Upper lobe of left lung (tissue), 6 donors: ENCODE measurements at regions not wholly inside any gene's neighbourhood (a gene's known extent, or its start where the extent isn't known, plus 50 kb on each side); places are given as distances from the start of the nearest gene placed in this dataset.

Source experiments
- ATAC-seq, 2 donors: fragments of 200-7000 bp; cut with Tn5 transposase; one replicate each; pipeline ENCODE4 v1.9.1; 2022; ENCODE audit warnings: mild to moderate bottlenecking in 2 of 2, moderate library complexity in 2 of 2; ENCODE audit not compliant: low FRiP score in 2 of 2
- DNase-seq, 2 donors: peaks; one replicate each; pipeline ENCODE4 v3.0.0-alpha.2; 2019 to 2020
- H3K27ac ChIP-seq, 4 donors: fragments of 200-600 bp; sonication (generic); one replicate each; pipeline ENCODE4 v1.5.1; 2016 to 2019
- H3K27me3 ChIP-seq, 4 donors: fragments of 200-600 bp; sonication (generic); one replicate each; pipeline ENCODE4 v1.5.1; 2017 to 2019
- H3K36me3 ChIP-seq, 4 donors: fragments of 200-600 bp; sonication (generic); one replicate each; pipeline ENCODE4 v1.5.1; 2016 to 2019
- H3K4me1 ChIP-seq, 4 donors: fragments of 200-600 bp; sonication (generic); one replicate each; pipeline ENCODE4 v1.5.1; 2018 to 2019
- H3K4me3 ChIP-seq, 4 donors: fragments of 200-600 bp; sonication (generic); one replicate each; pipeline ENCODE4 v1.5.1; 2017 to 2019; ENCODE audit warnings: mild to moderate bottlenecking in 2 of 4, moderate library complexity in 1 of 4
- H3K9me3 ChIP-seq, 4 donors: fragments of 200-600 bp; sonication (generic); one replicate each; pipeline ENCODE4 v1.5.1; 2018 to 2019
- EP300 ChIP-seq, 4 donors: sonication (generic); formaldehyde crosslinking; IDR thresholded peaks; one replicate each; pipeline ENCODE4 v1.5.1; 2017; ENCODE audit warnings: antibody characterized with exemption in 4 of 4, control low read depth in 2 of 4
- POLR2A ChIP-seq, 4 donors: fragments of 450-650 bp; IDR thresholded peaks; one replicate each; pipeline ENCODE4 v1.5.1; 2016 to 2017; ENCODE audit warnings: antibody characterized with exemption in 4 of 4, mild to moderate bottlenecking in 2 of 4
- POLR2AphosphoS5 ChIP-seq, 2 donors: sonication (generic); formaldehyde crosslinking; IDR thresholded peaks; one replicate each; pipeline ENCODE4 v1.5.1; 2017; ENCODE audit warnings: antibody characterized with exemption in 2 of 2
- WGBS, 2 donors: methylation state at CpG; one replicate each; pipeline ENCODE4 v1.1.5; 2017 to 2018; 5-methylcytosine and 5-hydroxymethylcytosine counted together
- TF ChIP-seq, protein P1 (sequence below), 6 experiments: fragments of 450-650 bp in 4 of 6; fragments of 200-600 bp in 2 of 6; sonication (generic) in 2 of 6; IDR thresholded peaks; one replicate each; pipeline ENCODE4 v1.5.1; 2016 to 2019; ENCODE audit warnings: antibody characterized with exemption in 6 of 6
- donor health status: DM: no; HTN: no; CAD: no; lungs with moderate emphysema.
- donor health status: DM: no; HTN: yes; CAD: no; lungs with severe emphysema.

GRCh38 chr9:88802533-88802932 lies 188.7 kb upstream of the S1PR3 start:
- DNase-seq: no peak
- H3K36me3 ChIP-seq: no peaks in the 10 kb centered on the region
- H3K4me1 ChIP-seq: no peaks in the 10 kb centered on the region
- 93% methylated on average over 5 of the region's 5 CpGs for WGBS, 2 donors
- no peak overlapping the region for H3K27ac ChIP-seq
- TF ChIP-seq EP300 (IDR thresholded peaks at IDR 0.05) (no peak), POLR2A (IDR thresholded peaks at IDR 0.05) (no peak), POLR2AphosphoS5 (IDR thresholded peaks at IDR 0.05) (no peak)
- TF ChIP-seq, protein P1, sequence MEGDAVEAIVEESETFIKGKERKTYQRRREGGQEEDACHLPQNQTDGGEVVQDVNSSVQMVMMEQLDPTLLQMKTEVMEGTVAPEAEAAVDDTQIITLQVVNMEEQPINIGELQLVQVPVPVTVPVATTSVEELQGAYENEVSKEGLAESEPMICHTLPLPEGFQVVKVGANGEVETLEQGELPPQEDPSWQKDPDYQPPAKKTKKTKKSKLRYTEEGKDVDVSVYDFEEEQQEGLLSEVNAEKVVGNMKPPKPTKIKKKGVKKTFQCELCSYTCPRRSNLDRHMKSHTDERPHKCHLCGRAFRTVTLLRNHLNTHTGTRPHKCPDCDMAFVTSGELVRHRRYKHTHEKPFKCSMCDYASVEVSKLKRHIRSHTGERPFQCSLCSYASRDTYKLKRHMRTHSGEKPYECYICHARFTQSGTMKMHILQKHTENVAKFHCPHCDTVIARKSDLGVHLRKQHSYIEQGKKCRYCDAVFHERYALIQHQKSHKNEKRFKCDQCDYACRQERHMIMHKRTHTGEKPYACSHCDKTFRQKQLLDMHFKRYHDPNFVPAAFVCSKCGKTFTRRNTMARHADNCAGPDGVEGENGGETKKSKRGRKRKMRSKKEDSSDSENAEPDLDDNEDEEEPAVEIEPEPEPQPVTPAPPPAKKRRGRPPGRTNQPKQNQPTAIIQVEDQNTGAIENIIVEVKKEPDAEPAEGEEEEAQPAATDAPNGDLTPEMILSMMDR (IDR thresholded peaks at IDR 0.05): no peak
- H3K9me3 ChIP-seq: no peaks in the 10 kb centered on the region
- ATAC-seq: no peak
- H3K27me3 ChIP-seq: no peaks in the 10 kb centered on the region
- no peak overlapping the region for H3K4me3 ChIP-seq

DNA sequence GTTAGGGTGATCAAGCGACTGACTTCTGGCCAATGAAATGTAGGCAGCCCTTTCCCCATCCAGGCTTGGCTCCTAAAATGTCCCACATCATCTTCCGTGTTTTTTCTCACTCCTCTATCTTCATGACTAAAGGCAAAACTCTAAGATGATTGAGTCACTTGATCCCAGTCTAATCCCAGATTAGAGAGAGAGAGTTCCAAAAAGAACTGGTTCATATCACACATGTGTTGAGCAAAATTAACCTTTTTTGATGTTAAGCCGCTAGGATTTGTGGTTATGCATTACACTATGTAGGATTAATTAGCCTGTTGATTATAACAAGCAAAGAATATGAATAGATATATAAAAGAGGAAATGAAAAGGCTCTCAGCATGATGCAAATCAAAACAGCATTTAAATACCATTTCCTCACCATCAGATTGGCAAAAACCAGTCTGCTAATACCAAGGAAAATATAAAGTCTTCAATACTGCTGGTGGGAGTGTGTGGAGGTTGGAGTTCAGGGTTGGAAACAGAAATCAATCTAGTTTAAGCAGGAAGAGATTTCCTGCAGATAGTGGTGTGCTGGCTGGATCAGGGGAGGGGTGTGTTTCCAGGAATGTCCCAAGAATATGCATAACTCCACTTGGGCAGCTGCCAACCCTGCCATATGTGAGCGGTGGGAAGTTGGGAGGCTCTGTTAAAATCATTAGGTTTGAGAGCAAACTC lies 187.6 kb upstream of the S1PR3 start:
- no peak overlapping the region for H3K27ac ChIP-seq
- 75 to 76% methylated on average over 4 of the region's 4 CpGs for WGBS, 2 donors
- no peak for TF ChIP-seq EP300 (IDR thresholded peaks at IDR 0.05)
- no peak for TF ChIP-seq POLR2AphosphoS5 (IDR thresholded peaks at IDR 0.05)
- no peak for TF ChIP-seq POLR2A (IDR thresholded peaks at IDR 0.05)
- TF ChIP-seq, protein P1 (IDR thresholded peaks at IDR 0.05): no peak
- no peak for DNase-seq
- H3K27me3 ChIP-seq: no peaks in the 10 kb centered on the region
- no peaks in the 10 kb centered on the region for H3K4me1 ChIP-seq
- no peaks in the 10 kb centered on the region for H3K9me3 ChIP-seq
- H3K4me3 ChIP-seq: no peak overlapping the region
- no peak for ATAC-seq
- H3K36me3 ChIP-seq: no peaks in the 10 kb centered on the region

DNA sequence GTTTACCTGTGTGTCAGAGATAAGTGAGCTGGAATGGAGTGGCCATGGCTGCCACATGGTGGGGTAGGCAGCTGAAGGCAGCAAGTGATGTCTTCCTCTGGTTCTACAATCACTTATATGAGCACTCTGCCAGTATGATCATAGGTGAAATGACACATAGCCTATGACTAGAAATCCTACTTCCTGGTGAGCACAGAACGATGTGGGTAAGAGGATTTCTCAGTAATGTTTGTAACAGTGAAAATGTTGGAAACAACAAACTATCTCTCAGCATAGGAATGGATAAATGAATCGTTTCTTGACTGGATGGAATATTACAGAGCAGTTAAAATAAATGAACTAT lies 187.0 kb upstream of the S1PR3 start:
- ATAC-seq (no peak), DNase-seq (no peak)
- H3K9me3 ChIP-seq: no peaks in the 10 kb centered on the region
- no peaks in the 10 kb centered on the region for H3K4me1 ChIP-seq
- no peak overlapping the region for H3K27ac ChIP-seq
- no peak overlapping the region for H3K4me3 ChIP-seq
- TF ChIP-seq POLR2A (IDR thresholded peaks at IDR 0.05): no peak
- TF ChIP-seq POLR2AphosphoS5 (IDR thresholded peaks at IDR 0.05): no peak
- H3K36me3 ChIP-seq: no peaks in the 10 kb centered on the region
- WGBS, 2 donors: 73 to 80% methylated on average over 2 of the region's 2 CpGs
- H3K27me3 ChIP-seq: no peaks in the 10 kb centered on the region

GRCh38 chr9:88805217-88805943 lies 185.9 kb upstream of the S1PR3 start:
- DNase-seq: no peak
- no peak for ATAC-seq
- Histone ChIP-seq H3K4me1 (no peaks in the 10 kb centered on the region), H3K4me3 (no peak overlapping the region), H3K9me3 (no peaks in the 10 kb centered on the region), H3K36me3 (no peaks in the 10 kb centered on the region), H3K27me3 (no peaks in the 10 kb centered on the region), H3K27ac (no peak overlapping the region)
- WGBS, 2 donors: 83 to 86% methylated on average over 7 of the region's 7 CpGs
- TF ChIP-seq POLR2A (IDR thresholded peaks at IDR 0.05): no peak
- TF ChIP-seq, protein P1 (IDR thresholded peaks at IDR 0.05): no peak
- TF ChIP-seq EP300 (IDR thresholded peaks at IDR 0.05): no peak
- TF ChIP-seq POLR2AphosphoS5 (IDR thresholded peaks at IDR 0.05): no peak

GRCh38 chr9:88807426-88807825 lies 183.8 kb upstream of the S1PR3 start:
- H3K27ac ChIP-seq: no peak overlapping the region
- H3K4me3 ChIP-seq: no peak overlapping the region
- TF ChIP-seq POLR2AphosphoS5 (IDR thresholded peaks at IDR 0.05) (no peak), EP300 (IDR thresholded peaks at IDR 0.05) (no peak), POLR2A (IDR thresholded peaks at IDR 0.05) (no peak)
- TF ChIP-seq, protein P1 (IDR thresholded peaks at IDR 0.05): no peak
- H3K9me3 ChIP-seq: no peaks in the 10 kb centered on the region
- ATAC-seq (no peak), DNase-seq (peak in 1 of 2 donors; percentile 17)
- no peaks in the 10 kb centered on the region for H3K36me3 ChIP-seq
- H3K27me3 ChIP-seq: no peaks in the 10 kb centered on the region
- 91 to 97% methylated on average over 4 to 5 of the region's 5 CpGs for WGBS, 2 donors
- no peaks in the 10 kb centered on the region for H3K4me1 ChIP-seq
